ENCODE measurements at regions not wholly inside any gene's neighbourhood (a gene's known extent, or its start where the extent isn't known, plus 50 kb on each side); places are given as distances from the start of the nearest gene placed in this dataset.

- no peak overlapping the region for H2AFZ ChIP-seq (ENCODE audit: control insufficient read depth, low read depth, low read length)
- FAIRE-seq = no peak
- ChIA-PET SMC1A (ENCODE audit: uncharacterized antibody, unreplicated experiment) (interaction anchor here (0.9 kb wide), 1 partner anchor 9 kb away, joined by 3 read pairs; no protein-coding TSS in a partner anchor), RAD21 (ENCODE audit: unreplicated experiment) (no interaction called here), CTCF (no interaction called here), POLR2A (no interaction called here)
- no peak overlapping the region for H3K27ac ChIP-seq (ENCODE audit: control insufficient read depth, insufficient read depth)
- no peaks in the 10 kb centered on the region for H3K9me3 ChIP-seq (replicated peaks; ENCODE audit: control insufficient read depth, insufficient read depth, low read length)
- no peak overlapping the region for H3K9ac ChIP-seq (ENCODE audit: control insufficient read depth, insufficient read depth, low read length)
- H3K79me2 ChIP-seq (ENCODE audit: control insufficient read depth, insufficient read depth, low read length) = no peaks in the 10 kb centered on the region
- no peak for TF ChIP-seq STAT1 (conservative IDR thresholded peaks at IDR 0.05)
- TF ChIP-seq ZNF274 (IDR thresholded peaks at IDR 0.05; ENCODE audit: insufficient read depth, insufficient read length) = no peak
- no peak for TF ChIP-seq FOS (IDR thresholded peaks at IDR 0.05; ENCODE audit: borderline replicate concordance, extremely low read depth, insufficient read length)
- no peak for TF ChIP-seq MXI1 (IDR thresholded peaks at IDR 0.05; ENCODE audit: low read depth, low read length)
- TF ChIP-seq GABPA (IDR thresholded peaks at IDR 0.05; ENCODE audit: low read depth) = no peak
- TF ChIP-seq ATF7 (IDR thresholded peaks at IDR 0.05; ENCODE audit: low read depth) = no peak
- TF ChIP-seq TCF3 (IDR thresholded peaks at IDR 0.05; ENCODE audit: borderline replicate concordance, insufficient read depth, low read depth, low read length) = no peak
- TF ChIP-seq STAT3 (IDR thresholded peaks at IDR 0.05; ENCODE audit: low read depth, low read length) = no peak
- no peak for TF ChIP-seq LARP7 (IDR thresholded peaks at IDR 0.05)
- TF ChIP-seq TCF12 (IDR thresholded peaks at IDR 0.05; ENCODE audit: low read depth, low read length) = no peak
- no peak for TF ChIP-seq ASH2L (IDR thresholded peaks at IDR 0.05; ENCODE audit: borderline replicate concordance, low read depth)
- TF ChIP-seq DPF2 (IDR thresholded peaks at IDR 0.05) = no peak
- no peak for TF ChIP-seq NR2F1 (conservative IDR thresholded peaks at IDR 0.05)
- no peak for TF ChIP-seq NBN (IDR thresholded peaks at IDR 0.05)
- no peak for TF ChIP-seq EGR1 (IDR thresholded peaks at IDR 0.05; ENCODE audit: borderline replicate concordance in 1 of 2, low read depth in 2 of 2, low read length in 2 of 2)
- no peak for TF ChIP-seq SP1 (IDR thresholded peaks at IDR 0.05; ENCODE audit: low read depth, low read length)
- no peak for TF ChIP-seq PAX8 (IDR thresholded peaks at IDR 0.05)
- no peak for TF ChIP-seq JUND (IDR thresholded peaks at IDR 0.05; ENCODE audit: low read depth, low read length)
- TF ChIP-seq ATF2 (IDR thresholded peaks at IDR 0.05; ENCODE audit: low read length) = no peak
- no peak for TF ChIP-seq CHD1 (IDR thresholded peaks at IDR 0.05; ENCODE audit: low read depth, low read length)
- intact Hi-C loops (cut with micrococcal nuclease; ENCODE audit: unreplicated experiment) = no loop called here
- in situ Hi-C loops (cut with MboI) = no loop called here
- H3K4me1 ChIP-seq (ENCODE audit: control insufficient read depth, insufficient read depth, low read length) = no peaks in the 10 kb centered on the region
- no peaks in the 10 kb centered on the region for H4K20me1 ChIP-seq (ENCODE audit: control insufficient read depth, insufficient read depth)
- H3K4me2 ChIP-seq (ENCODE audit: control insufficient read depth, insufficient read depth) = no peak overlapping the region
- 11% methylated on average over 3 of the region's 3 CpGs for WGBS (ENCODE audit: insufficient coverage, insufficient replicate concordance, low lambda C conversion rate, missing lambda C conversion rate)
- BruUV-seq (replicated peaks) = no TSS peak
- H3K27me3 ChIP-seq (replicated peaks in 1 of 2; ENCODE audit: control insufficient read depth in 2 of 2, insufficient read depth in 2 of 2, low read length in 1 of 2) = no peaks in the 10 kb centered on the region
- no peak for DNase-seq (ENCODE audit: low read depth, low spot score)
- no peaks in the 10 kb centered on the region for H3K36me3 ChIP-seq (ENCODE audit: control insufficient read depth in 2 of 2, insufficient read depth in 2 of 2, low read length in 1 of 2)
- H3K4me3 ChIP-seq = no peak overlapping the region
- no peak for ATAC-seq
These were observed 378.1 kb downstream of the GABRG1 start for GRCh38 chr4:45745741-45746140.

All from GM12878 (cell line).